ENCODE measurements at regions not wholly inside any gene's neighbourhood (a gene's known extent, or its start where the extent isn't known, plus 50 kb on each side); places are given as distances from the start of the nearest gene placed in this dataset.

GRCh38 chr6:33912195-33912594, 108.4 kb upstream of the MLN start:
- H2BK12ac ChIP-seq (ENCODE audit: insufficient read length, low read depth, low read length), result no peak overlapping the region
- H3K9me3 ChIP-seq (ENCODE audit: control insufficient read depth, low read depth, low read length), result no peaks in the 10 kb centered on the region
- H2BK20ac ChIP-seq (ENCODE audit: low read depth, low read length, poor library complexity, severe bottlenecking), result no peak overlapping the region
- no peaks in the 10 kb centered on the region for H3K27me3 ChIP-seq (ENCODE audit: insufficient read depth, low read length)
- Mint-ChIP-seq H3K36me3 (ENCODE audit: insufficient read depth in 1 of 3, low read depth in 3 of 3) (no peaks in the 10 kb centered on the region; a peak in 1 of 7 replicates), H3K4me3 (no peak overlapping the region), H3K27ac (peak overlapping the region in 1 of 3 experiments; percentile 34; a peak in 1 of 7 replicates), H3K4me1 (peaks cover 12 to 17% of the 10 kb centered on the region in 2 experiments), H3K9me3 (no peaks in the 10 kb centered on the region; a peak in 1 of 5 replicates), H3K27me3 (ENCODE audit: low read depth) (peaks cover 36% of the 10 kb centered on the region)
- no peak overlapping the region for H3K14ac ChIP-seq (ENCODE audit: insufficient read depth, low read length)
- H3K27ac ChIP-seq (ENCODE audit: insufficient read length, low read depth, low read length), result no peak overlapping the region
- no peaks in the 10 kb centered on the region for H3K79me1 ChIP-seq (ENCODE audit: insufficient read depth, low read depth, low read length, poor library complexity, severe bottlenecking)
- H3K4ac ChIP-seq (ENCODE audit: low read depth, low read length), result no peak overlapping the region
- no peak overlapping the region for H2AFZ ChIP-seq (ENCODE audit: low read length)
- no peak overlapping the region for H4K5ac ChIP-seq (ENCODE audit: insufficient read length, low read depth, low read length)
- H2BK120ac ChIP-seq (ENCODE audit: low read depth, low read length, poor library complexity, severe bottlenecking), result no peak overlapping the region
- no CpG with 5 or more reads among the region's 1 CpG for WGBS (ENCODE audit: extremely low coverage, insufficient read length, low lambda C conversion rate)
- DNase-seq, result no peak
- H2BK5ac ChIP-seq (ENCODE audit: insufficient read length, low read length), result no peak overlapping the region
- H3K23ac ChIP-seq (ENCODE audit: insufficient read length, low read depth, low read length), result no peak overlapping the region
- H3K79me2 ChIP-seq (ENCODE audit: insufficient read depth, low read length), result no peaks in the 10 kb centered on the region
- no peak overlapping the region for H3K18ac ChIP-seq (ENCODE audit: insufficient read length, low read depth, low read length)
- H2BK15ac ChIP-seq (ENCODE audit: low read depth, low read length), result no peak overlapping the region
- no peak overlapping the region for H4K91ac ChIP-seq (ENCODE audit: insufficient read length, low read depth, low read length)
- no peaks in the 10 kb centered on the region for H3K23me2 ChIP-seq (ENCODE audit: insufficient read length, low read depth, low read length, poor library complexity, severe bottlenecking)
- H3K4me2 ChIP-seq (ENCODE audit: insufficient read depth, insufficient read length, low read length), result no peak overlapping the region
- no peak for TF ChIP-seq CTCF (conservative IDR thresholded peaks at IDR 0.05)
- no peak overlapping the region for H3T11ph ChIP-seq (ENCODE audit: low read length)
- H2AK5ac ChIP-seq (ENCODE audit: insufficient read length, low read length), result no peak overlapping the region
- H3K9ac ChIP-seq (ENCODE audit: extremely low read depth, insufficient read length, low read length), result no peak overlapping the region
- no peak overlapping the region for H3K56ac ChIP-seq (ENCODE audit: insufficient read length, low read depth, low read length)
- no peaks in the 10 kb centered on the region for H4K20me1 ChIP-seq (ENCODE audit: control insufficient read depth, insufficient read depth, insufficient read length)
- H3K4me1 ChIP-seq (ENCODE audit: insufficient read depth, low read length), result no peaks in the 10 kb centered on the region
- H4K8ac ChIP-seq (replicated peaks; ENCODE audit: insufficient read length, low read depth, low read length), result no peak overlapping the region

Data from H9 (cell line).